Left lung (tissue), 4 donors: ENCODE measurements at regions not wholly inside any gene's neighbourhood (a gene's known extent, or its start where the extent isn't known, plus 50 kb on each side); places are given as distances from the start of the nearest gene placed in this dataset.

Experiments
- ATAC-seq: fragments of 200-7000 bp; cut with Tn5 transposase; one replicate; pipeline ENCODE4 v1.9.1; 2020; ENCODE audit warnings: moderate library complexity
- DNase-seq, 4 donors: peaks; one replicate each; pipeline ENCODE4 v3.0.0-alpha.2; 2013 to 2020
- H3K27ac ChIP-seq, 2 donors: fragments of 200-600 bp; sonication (generic) in 1 of 2; one replicate each; pipeline versions ENCODE4 v1.5.0 to v1.8.0; 2020 to 2021
- H3K27me3 ChIP-seq, 2 donors: fragments of 200-600 bp; sonication (generic) in 1 of 2; one replicate each; pipeline versions ENCODE4 v1.5.0 to v1.8.0; 2020 to 2021
- H3K36me3 ChIP-seq, 2 donors: fragments of 200-600 bp; sonication (generic) in 1 of 2; one replicate each; pipeline versions ENCODE4 v1.5.0 to v1.8.0; 2020 to 2021
- H3K4me1 ChIP-seq, 2 donors: fragments of 200-600 bp; one replicate each; pipeline ENCODE4 v1.8.0; 2021
- H3K4me3 ChIP-seq, 2 donors: fragments of 200-600 bp; sonication (generic) in 1 of 2; one replicate each; pipeline versions ENCODE4 v1.5.0 to v1.8.0; 2020 to 2021; ENCODE audit warnings: mild to moderate bottlenecking in 1 of 2
- H3K9me3 ChIP-seq, 2 donors: fragments of 200-600 bp; sonication (generic) in 1 of 2; one replicate each; pipeline versions ENCODE4 v1.5.0 to v1.8.0; 2020 to 2021
- intact Hi-C, 2 donors: fragments of 100-400 bp; cut with DNase I; formaldehyde crosslinking; loops; one replicate each; pipeline versions ENCODE4 v1.11.2 to v1.14.2; 2022
- TF ChIP-seq, protein P1 (sequence below), 2 donors: fragments of 200-600 bp; sonication (generic) in 1 of 2; IDR thresholded peaks; one replicate each; pipeline versions ENCODE4 v1.5.0 to v1.8.0; 2021; ENCODE audit warnings: antibody characterized with exemption in 2 of 2
- donor health status: DM: no; HTN: yes; CAD: no.
- donor health status: DM: no; HTN: no; CAD: no.

DNA sequence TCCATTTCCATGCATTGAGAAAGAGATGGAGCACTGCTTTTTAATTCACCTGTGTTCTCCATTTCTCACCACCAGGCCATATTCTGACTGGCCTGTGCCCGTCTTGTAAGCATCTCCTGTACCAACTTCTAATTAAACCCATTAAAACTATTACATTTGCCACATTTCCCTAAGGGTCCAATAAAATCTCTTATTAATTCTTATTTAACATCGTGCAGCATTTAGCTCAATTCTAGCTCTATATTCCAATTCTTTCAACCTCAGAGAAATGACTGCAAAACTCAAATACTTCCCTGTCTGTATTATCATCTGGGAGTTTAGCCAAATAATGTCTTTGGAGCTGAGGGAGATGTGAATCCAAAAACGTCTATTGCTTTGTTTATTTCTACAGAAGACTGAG is 495.4 kb upstream of the TMEM132C start:
- ATAC-seq (no peak), DNase-seq (no peak)
- Histone ChIP-seq H3K27me3 (no peaks in the 10 kb centered on the region), H3K4me3 (no peak overlapping the region), H3K36me3 (no peaks in the 10 kb centered on the region), H3K9me3 (no peaks in the 10 kb centered on the region), H3K27ac (no peak overlapping the region), H3K4me1 (no peaks in the 10 kb centered on the region)
- TF ChIP-seq, protein P1, sequence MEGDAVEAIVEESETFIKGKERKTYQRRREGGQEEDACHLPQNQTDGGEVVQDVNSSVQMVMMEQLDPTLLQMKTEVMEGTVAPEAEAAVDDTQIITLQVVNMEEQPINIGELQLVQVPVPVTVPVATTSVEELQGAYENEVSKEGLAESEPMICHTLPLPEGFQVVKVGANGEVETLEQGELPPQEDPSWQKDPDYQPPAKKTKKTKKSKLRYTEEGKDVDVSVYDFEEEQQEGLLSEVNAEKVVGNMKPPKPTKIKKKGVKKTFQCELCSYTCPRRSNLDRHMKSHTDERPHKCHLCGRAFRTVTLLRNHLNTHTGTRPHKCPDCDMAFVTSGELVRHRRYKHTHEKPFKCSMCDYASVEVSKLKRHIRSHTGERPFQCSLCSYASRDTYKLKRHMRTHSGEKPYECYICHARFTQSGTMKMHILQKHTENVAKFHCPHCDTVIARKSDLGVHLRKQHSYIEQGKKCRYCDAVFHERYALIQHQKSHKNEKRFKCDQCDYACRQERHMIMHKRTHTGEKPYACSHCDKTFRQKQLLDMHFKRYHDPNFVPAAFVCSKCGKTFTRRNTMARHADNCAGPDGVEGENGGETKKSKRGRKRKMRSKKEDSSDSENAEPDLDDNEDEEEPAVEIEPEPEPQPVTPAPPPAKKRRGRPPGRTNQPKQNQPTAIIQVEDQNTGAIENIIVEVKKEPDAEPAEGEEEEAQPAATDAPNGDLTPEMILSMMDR (IDR thresholded peaks at IDR 0.05) = no peak
- intact Hi-C loops = no loop called here

DNA sequence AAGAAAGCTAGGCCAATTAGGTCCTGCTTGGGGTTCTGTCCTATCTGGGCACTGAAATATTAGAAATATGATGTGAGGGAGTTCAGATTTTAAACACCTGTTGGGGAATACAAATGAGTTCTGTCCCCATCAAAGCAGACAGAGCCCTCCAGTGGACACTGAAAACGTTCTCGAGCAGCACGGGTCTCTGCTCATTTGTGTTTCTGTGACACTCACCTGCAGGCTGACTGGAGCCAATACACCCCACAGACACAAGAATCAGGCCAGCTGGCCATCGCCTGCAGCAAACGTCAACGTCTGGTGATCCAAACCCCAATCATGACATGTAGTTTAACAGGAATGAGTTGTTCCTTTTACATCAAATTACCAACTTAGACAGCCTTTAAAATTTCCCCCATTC is 493.4 kb upstream of the TMEM132C start:
- DNase-seq = no peak
- H3K27me3 ChIP-seq = no peaks in the 10 kb centered on the region
- intact Hi-C loops = no loop called here

DNA sequence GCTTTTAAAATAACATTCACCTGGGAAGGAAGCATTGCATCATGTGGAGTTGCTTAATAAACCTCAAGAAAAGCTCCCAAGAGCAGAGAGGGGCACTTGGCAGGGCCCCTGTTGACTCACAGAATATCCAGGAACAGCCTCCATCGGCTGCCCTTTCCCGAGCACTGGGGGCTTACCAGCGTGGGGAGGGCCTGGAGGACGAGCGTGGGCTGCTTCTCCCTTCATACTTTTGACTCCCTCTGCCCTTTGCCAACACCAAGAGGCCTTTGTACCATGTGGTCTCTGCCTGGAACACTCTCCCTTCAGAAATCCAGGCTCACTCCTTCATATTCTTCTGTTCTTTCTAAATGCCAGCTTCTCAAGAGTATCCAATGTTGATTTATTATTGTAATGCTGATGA is 492.1 kb upstream of the TMEM132C start:
- ATAC-seq (no peak), DNase-seq (no peak)
- TF ChIP-seq, protein P1 (IDR thresholded peaks at IDR 0.05) = no peak

More for the DNA sequence above, 493.4 kb upstream of the TMEM132C start:
- Histone ChIP-seq H3K27ac (no peak overlapping the region), H3K4me3 (no peak overlapping the region), H3K9me3 (no peaks in the 10 kb centered on the region), H3K36me3 (no peaks in the 10 kb centered on the region), H3K4me1 (no peaks in the 10 kb centered on the region)
- no peak for ATAC-seq
- TF ChIP-seq, protein P1 (IDR thresholded peaks at IDR 0.05) = no peak

DNA sequence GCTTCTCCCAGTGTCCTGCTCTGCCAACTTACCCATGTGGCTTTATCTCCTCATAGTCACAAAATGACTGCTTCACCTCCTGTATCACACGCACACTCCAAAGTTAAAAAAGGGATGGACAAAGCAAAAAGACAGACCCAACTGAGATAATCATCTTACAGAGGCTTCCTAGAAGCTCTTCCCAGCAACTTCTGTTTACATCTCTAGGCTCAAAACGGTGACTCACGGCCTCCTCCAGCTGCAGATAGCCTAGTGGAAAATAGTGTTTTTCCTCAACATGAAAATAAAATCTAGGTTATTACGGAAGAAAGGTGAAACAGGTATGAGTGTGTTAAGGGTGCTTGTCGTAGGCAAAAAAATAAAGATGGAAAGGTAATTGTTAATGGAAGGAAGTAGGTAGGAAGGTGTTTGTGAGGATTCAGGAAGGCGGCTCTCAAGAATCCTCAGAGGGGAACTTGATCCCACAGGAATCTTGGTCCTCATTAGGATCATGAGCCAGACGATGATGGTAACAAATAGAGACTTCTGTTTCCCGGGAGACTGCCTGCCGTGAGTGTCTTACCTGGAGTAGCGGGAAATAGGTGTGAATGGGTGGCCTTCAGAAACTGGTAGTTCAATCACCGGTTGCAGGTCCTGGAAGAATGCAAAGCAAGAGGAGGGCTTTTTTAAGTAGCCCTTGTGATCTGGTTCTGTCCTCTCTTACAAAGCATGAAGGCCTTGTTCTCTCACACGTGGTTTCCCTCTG is 487.5 kb upstream of the TMEM132C start:
- intact Hi-C loops = no loop called here
- TF ChIP-seq, protein P1 (IDR thresholded peaks at IDR 0.05) = no peak
- DNase-seq (no peak), ATAC-seq (no peak)
- Histone ChIP-seq H3K27me3 (peaks cover 0 to 3% of the 10 kb centered on the region in 2 donors), H3K4me3 (no peak overlapping the region), H3K36me3 (no peaks in the 10 kb centered on the region), H3K27ac (no peak overlapping the region), H3K4me1 (no peaks in the 10 kb centered on the region), H3K9me3 (no peaks in the 10 kb centered on the region)

More for the DNA sequence above, 492.1 kb upstream of the TMEM132C start:
- H3K36me3 ChIP-seq = no peaks in the 10 kb centered on the region
- no peaks in the 10 kb centered on the region for H3K4me1 ChIP-seq
- no peaks in the 10 kb centered on the region for H3K27me3 ChIP-seq
- intact Hi-C loops = no loop called here
- H3K4me3 ChIP-seq = no peak overlapping the region
- no peak overlapping the region for H3K27ac ChIP-seq
- no peaks in the 10 kb centered on the region for H3K9me3 ChIP-seq

DNA sequence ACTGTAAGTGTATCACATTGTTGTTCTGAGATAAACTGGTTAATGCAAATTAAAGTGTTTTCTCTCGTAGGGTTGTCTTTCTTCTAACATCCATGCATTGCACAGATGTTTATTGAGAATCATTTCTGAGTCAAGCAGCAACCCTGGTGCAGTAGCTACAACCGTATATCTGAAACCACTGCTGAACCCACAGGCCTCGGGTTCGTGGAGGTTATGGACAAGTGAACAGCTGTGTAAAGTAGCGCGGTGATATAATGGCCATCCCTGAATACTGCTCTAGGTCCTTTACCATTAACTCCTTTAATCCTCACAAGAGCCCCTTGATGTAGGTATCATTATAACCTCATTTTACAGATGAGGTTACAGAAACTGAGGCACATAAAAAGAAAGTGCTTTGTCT is 486.1 kb upstream of the TMEM132C start:
- ATAC-seq (no peak), DNase-seq (no peak)
- Histone ChIP-seq H3K4me3 (no peak overlapping the region), H3K4me1 (no peaks in the 10 kb centered on the region), H3K27me3 (peaks cover 0 to 14% of the 10 kb centered on the region in 2 donors), H3K36me3 (no peaks in the 10 kb centered on the region), H3K27ac (no peak overlapping the region), H3K9me3 (no peaks in the 10 kb centered on the region)
- TF ChIP-seq, protein P1 (IDR thresholded peaks at IDR 0.05) = no peak
- intact Hi-C loops = no loop called here
